ENCODE measurements at regions not wholly inside any gene's neighbourhood (a gene's known extent, or its start where the extent isn't known, plus 50 kb on each side); places are given as distances from the start of the nearest gene placed in this dataset.

DNA sequence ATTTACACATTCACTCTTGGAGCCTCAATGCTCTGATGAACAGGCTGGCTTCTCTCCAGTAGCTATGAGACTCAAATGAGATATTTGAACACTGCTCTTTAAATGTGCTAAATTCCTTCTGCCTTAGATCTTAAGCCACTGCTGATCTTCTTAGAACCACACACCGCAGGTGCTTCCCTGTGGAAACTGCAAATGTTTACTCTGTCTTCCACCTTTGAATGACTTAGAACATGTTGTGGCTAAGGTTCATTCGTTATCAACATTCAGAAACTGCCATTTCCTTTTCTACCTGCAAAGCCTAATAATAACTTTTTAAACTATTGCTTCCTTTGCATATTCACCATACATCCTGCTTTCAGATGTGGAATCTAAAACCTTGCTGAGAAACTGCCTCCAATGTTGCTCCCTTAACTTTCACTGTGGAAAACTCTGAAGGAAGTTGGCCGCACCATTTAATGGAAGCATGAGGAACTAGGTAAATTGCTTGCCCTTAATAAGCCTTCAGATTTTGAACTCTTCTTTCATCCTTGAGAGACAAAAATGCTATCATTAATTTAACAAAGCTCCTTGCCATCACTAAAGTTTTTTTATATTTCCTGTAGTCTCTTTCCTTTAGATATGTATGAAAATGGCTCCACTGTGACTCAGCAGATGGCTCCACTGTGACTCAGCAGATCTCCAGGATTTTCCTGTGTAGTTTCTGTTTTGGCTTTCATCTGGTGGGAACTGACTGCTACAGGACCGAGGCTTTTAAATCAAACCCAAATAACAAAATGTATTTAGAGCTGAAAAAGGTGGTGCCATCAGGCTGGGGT is 143.8 kb downstream of the TNFSF18 start:
- no peaks in the 10 kb centered on the region for H3K36me3 ChIP-seq (ENCODE audit: control insufficient read depth in 2 of 2, insufficient read depth in 2 of 2, low read length in 1 of 2)
- peak overlapping the region in 1 of 2 donors; percentile 69 for H3K27ac ChIP-seq (ENCODE audit: low read depth in 1 of 2, low read length in 1 of 2)
- 7% methylated on average over 4 of the region's 4 CpGs for WGBS
- H3K4me3 ChIP-seq (ENCODE audit: low read length in 2 of 2), result no peak overlapping the region
- H3K9me3 ChIP-seq (ENCODE audit: control insufficient read depth in 2 of 2, insufficient read depth in 1 of 2, low read length in 1 of 2), result no peaks in the 10 kb centered on the region
- DNase-seq (ENCODE audit: low read depth in 6 of 9, low spot score in 9 of 9), result peak in 5 of 9 donors; percentile 23 to 73 (median 31)
- H3K4me1 ChIP-seq (ENCODE audit: control insufficient read depth in 2 of 2, insufficient read depth in 2 of 2, low read length in 2 of 2), result peaks cover 3 to 12% of the 10 kb centered on the region in 2 donors
- H3K27me3 ChIP-seq (ENCODE audit: control insufficient read depth in 2 of 2, insufficient read depth in 1 of 2, low read length in 1 of 2), result no peaks in the 10 kb centered on the region

GRCh38 chr1:172907834-172908326 is 142.9 kb downstream of the TNFSF18 start:
- Histone ChIP-seq H3K27ac (ENCODE audit: low read depth in 1 of 2, low read length in 1 of 2) (peak overlapping the region in 1 of 2 donors; percentile 46), H3K9me3 (ENCODE audit: control insufficient read depth in 2 of 2, insufficient read depth in 1 of 2, low read length in 1 of 2) (peaks cover 4 to 5% of the 10 kb centered on the region in 2 donors), H3K27me3 (ENCODE audit: control insufficient read depth in 2 of 2, insufficient read depth in 1 of 2, low read length in 1 of 2) (no peaks in the 10 kb centered on the region), H3K36me3 (ENCODE audit: control insufficient read depth in 2 of 2, insufficient read depth in 2 of 2, low read length in 1 of 2) (no peaks in the 10 kb centered on the region), H3K4me3 (ENCODE audit: low read length in 2 of 2) (no peak overlapping the region), H3K4me1 (ENCODE audit: control insufficient read depth in 2 of 2, insufficient read depth in 2 of 2, low read length in 2 of 2) (peaks cover 3 to 12% of the 10 kb centered on the region in 2 donors)
- no peak for DNase-seq (ENCODE audit: low read depth in 6 of 9, low spot score in 9 of 9)
- WGBS, result 85% methylated on average over 2 of the region's 2 CpGs

GRCh38 chr1:172909606-172910326 is 141.0 kb downstream of the TNFSF18 start:
- no peaks in the 10 kb centered on the region for H3K36me3 ChIP-seq (ENCODE audit: control insufficient read depth in 2 of 2, insufficient read depth in 2 of 2, low read length in 1 of 2)
- H3K9me3 ChIP-seq (ENCODE audit: control insufficient read depth in 2 of 2, insufficient read depth in 1 of 2, low read length in 1 of 2), result peaks cover 4 to 11% of the 10 kb centered on the region in 2 donors
- H3K4me1 ChIP-seq (ENCODE audit: control insufficient read depth in 2 of 2, insufficient read depth in 2 of 2, low read length in 2 of 2), result peaks cover 3 to 12% of the 10 kb centered on the region in 2 donors
- H3K4me3 ChIP-seq (ENCODE audit: low read length in 2 of 2), result no peak overlapping the region
- no peaks in the 10 kb centered on the region for H3K27me3 ChIP-seq (ENCODE audit: control insufficient read depth in 2 of 2, insufficient read depth in 1 of 2, low read length in 1 of 2)
- no peak overlapping the region for H3K27ac ChIP-seq (ENCODE audit: low read depth in 1 of 2, low read length in 1 of 2)
- DNase-seq (ENCODE audit: low read depth in 6 of 9, low spot score in 9 of 9), result no peak
- WGBS, result 98% methylated on average over 11 of the region's 11 CpGs

- DNase-seq (ENCODE audit: low read depth in 6 of 9, low spot score in 9 of 9), result no peak
Measured at GRCh38 chr1:172912765-172913260, 137.9 kb downstream of the TNFSF18 start.

DNA sequence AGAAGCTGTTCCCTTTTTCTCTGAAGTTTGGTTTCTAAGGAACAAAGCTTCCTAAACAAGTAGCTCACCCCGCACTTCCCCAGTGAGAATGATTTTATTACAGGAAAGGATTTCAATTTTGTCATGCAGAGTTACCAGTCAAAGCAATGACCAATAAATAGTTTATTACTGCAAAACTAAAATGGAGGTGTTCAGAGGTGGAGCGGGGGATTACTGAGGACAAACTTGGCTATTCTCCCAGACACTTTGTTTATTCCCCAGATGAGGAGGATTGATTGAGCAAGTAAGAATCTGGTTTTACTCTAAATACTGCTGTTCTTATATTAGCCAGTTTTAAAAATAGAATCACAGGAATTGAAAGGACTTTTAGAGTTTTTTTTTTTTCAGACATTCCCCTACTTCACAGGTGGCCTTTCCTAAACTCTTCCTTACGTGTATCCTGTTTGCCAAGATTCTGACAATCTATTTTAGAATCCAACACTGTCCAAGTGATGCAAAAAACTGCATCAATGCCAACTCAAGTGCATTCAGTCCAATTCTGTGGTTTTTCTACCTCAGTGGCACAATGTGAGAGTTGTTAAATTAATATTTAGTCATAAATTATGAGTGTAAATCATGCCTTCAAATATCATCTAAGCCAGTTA is 136.1 kb downstream of the TNFSF18 start:
- peaks cover 4 to 11% of the 10 kb centered on the region in 2 donors for H3K9me3 ChIP-seq (ENCODE audit: control insufficient read depth in 2 of 2, insufficient read depth in 1 of 2, low read length in 1 of 2)
- no peaks in the 10 kb centered on the region for H3K36me3 ChIP-seq (ENCODE audit: control insufficient read depth in 2 of 2, insufficient read depth in 2 of 2, low read length in 1 of 2)
- H3K4me3 ChIP-seq (ENCODE audit: low read length in 2 of 2), result no peak overlapping the region
- no peak for DNase-seq (ENCODE audit: low read depth in 6 of 9, low spot score in 9 of 9)
- 85% methylated on average over 3 of the region's 3 CpGs for WGBS
- H3K27me3 ChIP-seq (ENCODE audit: control insufficient read depth in 2 of 2, insufficient read depth in 1 of 2, low read length in 1 of 2), result no peaks in the 10 kb centered on the region
- H3K27ac ChIP-seq (ENCODE audit: low read depth in 1 of 2, low read length in 1 of 2), result no peak overlapping the region
- H3K4me1 ChIP-seq (ENCODE audit: control insufficient read depth in 2 of 2, insufficient read depth in 2 of 2, low read length in 2 of 2), result no peaks in the 10 kb centered on the region

More at GRCh38 chr1:172912765-172913260, 137.9 kb downstream of the TNFSF18 start:
- Histone ChIP-seq H3K36me3 (ENCODE audit: control insufficient read depth in 2 of 2, insufficient read depth in 2 of 2, low read length in 1 of 2) (no peaks in the 10 kb centered on the region), H3K9me3 (ENCODE audit: control insufficient read depth in 2 of 2, insufficient read depth in 1 of 2, low read length in 1 of 2) (peaks cover 4 to 11% of the 10 kb centered on the region in 2 donors), H3K4me3 (ENCODE audit: low read length in 2 of 2) (no peak overlapping the region), H3K27ac (ENCODE audit: low read depth in 1 of 2, low read length in 1 of 2) (no peak overlapping the region), H3K4me1 (ENCODE audit: control insufficient read depth in 2 of 2, insufficient read depth in 2 of 2, low read length in 2 of 2) (no peaks in the 10 kb centered on the region), H3K27me3 (ENCODE audit: control insufficient read depth in 2 of 2, insufficient read depth in 1 of 2, low read length in 1 of 2) (no peaks in the 10 kb centered on the region)
- 96% methylated on average over 5 of the region's 5 CpGs for WGBS

DNA sequence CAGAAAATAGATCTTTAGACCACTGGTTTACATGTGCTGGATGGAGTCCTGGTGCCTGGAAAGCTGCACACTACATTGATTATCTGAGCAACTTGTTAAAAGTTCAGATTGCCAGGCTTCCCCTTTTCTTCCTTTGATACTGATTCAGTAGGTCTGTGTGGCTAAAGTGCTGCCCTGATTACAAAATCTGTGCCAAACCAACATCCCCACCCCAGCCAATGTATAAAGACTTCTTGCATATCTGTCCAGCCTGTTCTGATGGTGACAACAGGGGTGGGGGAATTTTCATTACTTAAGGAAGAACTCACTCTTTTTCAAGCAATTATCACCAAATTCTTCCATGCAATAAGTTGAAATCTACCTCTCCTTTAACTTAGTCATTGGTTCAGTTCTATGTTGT is 135.5 kb downstream of the TNFSF18 start:
- no peak overlapping the region for H3K27ac ChIP-seq (ENCODE audit: low read depth in 1 of 2, low read length in 1 of 2)
- no peaks in the 10 kb centered on the region for H3K27me3 ChIP-seq (ENCODE audit: control insufficient read depth in 2 of 2, insufficient read depth in 1 of 2, low read length in 1 of 2)
- no peak overlapping the region for H3K4me3 ChIP-seq (ENCODE audit: low read length in 2 of 2)
- DNase-seq (ENCODE audit: low read depth in 6 of 9, low spot score in 9 of 9), result no peak
- H3K4me1 ChIP-seq (ENCODE audit: control insufficient read depth in 2 of 2, insufficient read depth in 2 of 2, low read length in 2 of 2), result no peaks in the 10 kb centered on the region
- no peaks in the 10 kb centered on the region for H3K36me3 ChIP-seq (ENCODE audit: control insufficient read depth in 2 of 2, insufficient read depth in 2 of 2, low read length in 1 of 2)
- peaks cover 4 to 11% of the 10 kb centered on the region in 2 donors for H3K9me3 ChIP-seq (ENCODE audit: control insufficient read depth in 2 of 2, insufficient read depth in 1 of 2, low read length in 1 of 2)

DNA sequence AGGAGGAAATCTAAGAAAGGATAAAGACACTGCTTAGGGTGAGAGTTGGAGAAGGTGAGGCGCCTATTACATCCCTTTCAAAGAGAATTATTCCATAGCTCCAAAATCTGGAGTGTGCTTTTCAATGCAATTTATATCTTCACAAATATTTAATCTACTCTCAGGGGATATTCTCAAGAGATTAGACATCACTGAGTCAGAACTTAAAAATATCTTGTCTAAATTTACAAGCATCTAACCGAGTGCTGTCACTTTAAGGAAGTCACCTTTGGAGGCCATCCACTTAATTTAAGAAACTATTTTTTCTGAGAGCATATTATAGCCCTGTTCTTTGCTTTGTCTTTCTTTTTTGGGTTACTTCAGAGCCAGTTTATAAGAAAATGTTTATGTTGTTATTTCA is 134.6 kb downstream of the TNFSF18 start:
- Histone ChIP-seq H3K27me3 (ENCODE audit: control insufficient read depth in 2 of 2, insufficient read depth in 1 of 2, low read length in 1 of 2) (no peaks in the 10 kb centered on the region), H3K36me3 (ENCODE audit: control insufficient read depth in 2 of 2, insufficient read depth in 2 of 2, low read length in 1 of 2) (no peaks in the 10 kb centered on the region), H3K27ac (ENCODE audit: low read depth in 1 of 2, low read length in 1 of 2) (no peak overlapping the region), H3K4me3 (ENCODE audit: low read length in 2 of 2) (no peak overlapping the region), H3K4me1 (ENCODE audit: control insufficient read depth in 2 of 2, insufficient read depth in 2 of 2, low read length in 2 of 2) (no peaks in the 10 kb centered on the region), H3K9me3 (ENCODE audit: control insufficient read depth in 2 of 2, insufficient read depth in 1 of 2, low read length in 1 of 2) (peaks cover 4 to 11% of the 10 kb centered on the region in 2 donors)
- 90% methylated on average over 2 of the region's 2 CpGs for WGBS
- no peak for DNase-seq (ENCODE audit: low read depth in 6 of 9, low spot score in 9 of 9)

GRCh38 chr1:172917972-172918371 is 132.8 kb downstream of the TNFSF18 start:
- Histone ChIP-seq H3K27ac (ENCODE audit: low read depth in 1 of 2, low read length in 1 of 2) (no peak overlapping the region), H3K9me3 (ENCODE audit: control insufficient read depth in 2 of 2, insufficient read depth in 1 of 2, low read length in 1 of 2) (peaks cover 0 to 6% of the 10 kb centered on the region in 2 donors), H3K27me3 (ENCODE audit: control insufficient read depth in 2 of 2, insufficient read depth in 1 of 2, low read length in 1 of 2) (no peaks in the 10 kb centered on the region), H3K36me3 (ENCODE audit: control insufficient read depth in 2 of 2, insufficient read depth in 2 of 2, low read length in 1 of 2) (no peaks in the 10 kb centered on the region), H3K4me3 (ENCODE audit: low read length in 2 of 2) (no peak overlapping the region), H3K4me1 (ENCODE audit: control insufficient read depth in 2 of 2, insufficient read depth in 2 of 2, low read length in 2 of 2) (no peaks in the 10 kb centered on the region)
- DNase-seq (ENCODE audit: low read depth in 6 of 9, low spot score in 9 of 9), result no peak
- WGBS, result 93% methylated on average over 2 of the region's 2 CpGs
